ENCODE measurements at regions not wholly inside any gene's neighbourhood (a gene's known extent, or its start where the extent isn't known, plus 50 kb on each side); places are given as distances from the start of the nearest gene placed in this dataset.

GRCh38 chr5:33033516-33033915, 322.4 kb downstream of the NPR3 start:
- Histone ChIP-seq H3K4me3 (no peak overlapping the region), H3K27ac (no peak overlapping the region), H3K27me3 (no peaks in the 10 kb centered on the region), H3K9me3 (no peaks in the 10 kb centered on the region), H3K4me1 (peaks cover 0 to 9% (median 0%) of the 10 kb centered on the region in 4 donors), H3K36me3 (no peaks in the 10 kb centered on the region)
- DNase-seq = no peak
- TF ChIP-seq POLR2A (IDR thresholded peaks at IDR 0.05) (no peak), POLR2AphosphoS5 (IDR thresholded peaks at IDR 0.05) (no peak), CTCF (IDR thresholded peaks at IDR 0.05) (no peak), EP300 (IDR thresholded peaks at IDR 0.05) (no peak)
- WGBS, 5 donors = 66 to 74% (median 71%) methylated on average over 3 of the region's 3 CpGs
- intact Hi-C loops (cut with DNase I; ENCODE audit: low total_unique reads) = no loop called here

GRCh38 chr5:33034777-33035176, 323.7 kb downstream of the NPR3 start:
- WGBS, 5 donors = 29 to 66% (median 38%) methylated on average over 1 of the region's 1 CpG
- intact Hi-C loops (cut with DNase I; ENCODE audit: low total_unique reads) = no loop called here
- TF ChIP-seq CTCF (IDR thresholded peaks at IDR 0.05) (no peak), POLR2AphosphoS5 (IDR thresholded peaks at IDR 0.05) (no peak), EP300 (IDR thresholded peaks at IDR 0.05) (no peak), POLR2A (IDR thresholded peaks at IDR 0.05) (no peak)
- Histone ChIP-seq H3K36me3 (no peaks in the 10 kb centered on the region), H3K4me3 (no peak overlapping the region), H3K27me3 (no peaks in the 10 kb centered on the region), H3K9me3 (no peaks in the 10 kb centered on the region), H3K4me1 (peaks cover 0 to 9% (median 0%) of the 10 kb centered on the region in 4 donors), H3K27ac (no peak overlapping the region)
- DNase-seq = no peak

GRCh38 chr5:33035851-33036527, 324.9 kb downstream of the NPR3 start:
- Histone ChIP-seq H3K9me3 (peaks cover 0 to 10% (median 8%) of the 10 kb centered on the region in 4 donors), H3K36me3 (no peaks in the 10 kb centered on the region), H3K27me3 (no peaks in the 10 kb centered on the region), H3K4me1 (peaks cover 0 to 9% (median 0%) of the 10 kb centered on the region in 4 donors), H3K27ac (no peak overlapping the region), H3K4me3 (no peak overlapping the region)
- intact Hi-C loops (cut with DNase I; ENCODE audit: low total_unique reads) = no loop called here
- no peak for DNase-seq
- TF ChIP-seq EP300 (IDR thresholded peaks at IDR 0.05) = no peak
- no peak for TF ChIP-seq CTCF (IDR thresholded peaks at IDR 0.05)
- 79 to 92% (median 89%) methylated on average over 3 of the region's 3 CpGs for WGBS, 5 donors

- no peak for DNase-seq
- intact Hi-C loops (cut with DNase I; ENCODE audit: low total_unique reads) = no loop called here
- no peak for TF ChIP-seq POLR2A (IDR thresholded peaks at IDR 0.05)
- TF ChIP-seq EP300 (IDR thresholded peaks at IDR 0.05) = no peak
- no peak for TF ChIP-seq POLR2AphosphoS5 (IDR thresholded peaks at IDR 0.05)
- no peak for TF ChIP-seq CTCF (IDR thresholded peaks at IDR 0.05)
- 78 to 90% (median 89%) methylated on average over 1 of the region's 1 CpG for WGBS, 5 donors
- Histone ChIP-seq H3K27ac (no peak overlapping the region), H3K36me3 (no peaks in the 10 kb centered on the region), H3K9me3 (peaks cover 0 to 21% (median 14%) of the 10 kb centered on the region in 4 donors), H3K27me3 (no peaks in the 10 kb centered on the region), H3K4me3 (no peak overlapping the region), H3K4me1 (peaks cover 0 to 9% (median 0%) of the 10 kb centered on the region in 4 donors)
Measured at GRCh38 chr5:33037076-33037475, 326.0 kb downstream of the NPR3 start.

Data from stomach (tissue), 8 donors.